ENCODE measurements at regions not wholly inside any gene's neighbourhood (a gene's known extent, or its start where the extent isn't known, plus 50 kb on each side); places are given as distances from the start of the nearest gene placed in this dataset.

DNA sequence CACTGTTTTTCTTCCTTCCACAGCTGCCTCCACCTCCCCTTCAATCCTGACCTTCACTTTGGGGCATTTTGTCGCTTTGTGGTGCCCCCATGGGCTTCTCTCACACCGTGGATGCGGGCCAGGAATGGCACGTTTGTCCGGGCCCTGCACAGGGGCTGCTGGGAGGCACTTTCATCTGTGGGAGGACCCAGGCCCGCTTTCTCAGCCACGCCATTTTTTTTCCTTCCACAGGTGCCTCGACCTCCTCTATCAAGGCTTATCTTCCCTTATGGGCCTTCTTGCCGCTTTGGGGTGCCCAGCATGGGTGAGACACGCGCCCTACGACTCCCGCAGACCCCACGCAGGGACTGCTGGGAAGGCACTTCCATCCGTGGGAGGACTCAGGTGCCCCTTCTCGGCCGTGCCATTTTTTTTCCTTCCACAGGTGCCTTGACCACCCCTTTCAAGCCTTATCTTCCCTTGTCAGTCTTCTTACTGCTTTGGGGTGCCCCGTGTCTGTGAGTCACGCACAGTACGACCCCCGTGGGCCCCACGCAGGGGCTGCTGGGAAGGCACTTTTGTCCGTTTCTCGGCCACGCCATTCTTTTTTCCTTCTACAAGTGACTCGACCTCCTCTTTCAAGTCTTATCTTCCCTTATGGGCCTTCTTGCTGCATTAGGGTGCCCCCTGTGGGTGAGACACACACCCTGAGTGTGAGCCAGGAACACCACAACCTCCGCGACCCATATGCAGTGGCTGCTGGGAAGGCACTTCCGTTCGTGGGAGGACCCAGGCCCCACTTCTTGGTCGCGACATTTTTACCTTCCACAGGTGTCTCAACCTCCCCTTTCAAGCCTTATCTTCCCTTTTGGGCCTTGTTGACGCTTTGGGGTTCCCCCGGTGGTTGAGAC lies 270.7 kb downstream of the ALG10 start:
- TF ChIP-seq, protein P1, sequence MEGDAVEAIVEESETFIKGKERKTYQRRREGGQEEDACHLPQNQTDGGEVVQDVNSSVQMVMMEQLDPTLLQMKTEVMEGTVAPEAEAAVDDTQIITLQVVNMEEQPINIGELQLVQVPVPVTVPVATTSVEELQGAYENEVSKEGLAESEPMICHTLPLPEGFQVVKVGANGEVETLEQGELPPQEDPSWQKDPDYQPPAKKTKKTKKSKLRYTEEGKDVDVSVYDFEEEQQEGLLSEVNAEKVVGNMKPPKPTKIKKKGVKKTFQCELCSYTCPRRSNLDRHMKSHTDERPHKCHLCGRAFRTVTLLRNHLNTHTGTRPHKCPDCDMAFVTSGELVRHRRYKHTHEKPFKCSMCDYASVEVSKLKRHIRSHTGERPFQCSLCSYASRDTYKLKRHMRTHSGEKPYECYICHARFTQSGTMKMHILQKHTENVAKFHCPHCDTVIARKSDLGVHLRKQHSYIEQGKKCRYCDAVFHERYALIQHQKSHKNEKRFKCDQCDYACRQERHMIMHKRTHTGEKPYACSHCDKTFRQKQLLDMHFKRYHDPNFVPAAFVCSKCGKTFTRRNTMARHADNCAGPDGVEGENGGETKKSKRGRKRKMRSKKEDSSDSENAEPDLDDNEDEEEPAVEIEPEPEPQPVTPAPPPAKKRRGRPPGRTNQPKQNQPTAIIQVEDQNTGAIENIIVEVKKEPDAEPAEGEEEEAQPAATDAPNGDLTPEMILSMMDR (IDR thresholded peaks at IDR 0.05): no peak
- TF ChIP-seq POLR2A (IDR thresholded peaks at IDR 0.05) (no peak), POLR2AphosphoS5 (IDR thresholded peaks at IDR 0.05) (no peak), EP300 (IDR thresholded peaks at IDR 0.05) (no peak)

All from stomach (tissue), 4 donors.